ENCODE measurements at regions not wholly inside any gene's neighbourhood (a gene's known extent, or its start where the extent isn't known, plus 50 kb on each side); places are given as distances from the start of the nearest gene placed in this dataset.

DNA sequence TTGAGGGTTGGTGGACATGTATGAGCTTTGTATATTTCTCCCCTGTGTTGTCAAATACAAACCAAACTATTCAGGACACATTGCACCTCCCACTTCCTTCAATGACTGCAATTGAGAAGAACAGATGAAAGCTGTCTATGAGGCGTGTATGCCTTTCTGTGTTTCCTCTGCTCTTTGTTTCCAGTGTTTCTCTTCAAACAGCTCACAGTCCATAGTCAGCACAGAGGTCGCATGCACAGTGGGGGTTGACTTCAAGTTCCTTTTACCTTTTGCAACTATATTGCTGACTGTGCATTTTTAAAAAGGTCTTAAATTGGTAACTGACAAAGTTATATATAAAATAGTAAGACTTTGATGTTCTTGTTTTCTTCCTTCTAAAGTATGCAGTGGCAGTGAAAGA, 957.8 kb downstream of the C4orf33 start:
- no peaks in the 10 kb centered on the region for H3K4me1 ChIP-seq
- H3K36me3 ChIP-seq, result no peaks in the 10 kb centered on the region
- no peaks in the 10 kb centered on the region for H3K9me3 ChIP-seq
- no peak overlapping the region for H3K4me3 ChIP-seq
- TF ChIP-seq, protein P1, sequence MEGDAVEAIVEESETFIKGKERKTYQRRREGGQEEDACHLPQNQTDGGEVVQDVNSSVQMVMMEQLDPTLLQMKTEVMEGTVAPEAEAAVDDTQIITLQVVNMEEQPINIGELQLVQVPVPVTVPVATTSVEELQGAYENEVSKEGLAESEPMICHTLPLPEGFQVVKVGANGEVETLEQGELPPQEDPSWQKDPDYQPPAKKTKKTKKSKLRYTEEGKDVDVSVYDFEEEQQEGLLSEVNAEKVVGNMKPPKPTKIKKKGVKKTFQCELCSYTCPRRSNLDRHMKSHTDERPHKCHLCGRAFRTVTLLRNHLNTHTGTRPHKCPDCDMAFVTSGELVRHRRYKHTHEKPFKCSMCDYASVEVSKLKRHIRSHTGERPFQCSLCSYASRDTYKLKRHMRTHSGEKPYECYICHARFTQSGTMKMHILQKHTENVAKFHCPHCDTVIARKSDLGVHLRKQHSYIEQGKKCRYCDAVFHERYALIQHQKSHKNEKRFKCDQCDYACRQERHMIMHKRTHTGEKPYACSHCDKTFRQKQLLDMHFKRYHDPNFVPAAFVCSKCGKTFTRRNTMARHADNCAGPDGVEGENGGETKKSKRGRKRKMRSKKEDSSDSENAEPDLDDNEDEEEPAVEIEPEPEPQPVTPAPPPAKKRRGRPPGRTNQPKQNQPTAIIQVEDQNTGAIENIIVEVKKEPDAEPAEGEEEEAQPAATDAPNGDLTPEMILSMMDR (IDR thresholded peaks at IDR 0.05), result no peak
- no peak for ATAC-seq
- no peak for DNase-seq
- H3K27me3 ChIP-seq (ENCODE audit: low read depth), result no peaks in the 10 kb centered on the region
- intact Hi-C loops (cut with DNase I), result no loop called here
- H3K27ac ChIP-seq, result no peak overlapping the region

DNA sequence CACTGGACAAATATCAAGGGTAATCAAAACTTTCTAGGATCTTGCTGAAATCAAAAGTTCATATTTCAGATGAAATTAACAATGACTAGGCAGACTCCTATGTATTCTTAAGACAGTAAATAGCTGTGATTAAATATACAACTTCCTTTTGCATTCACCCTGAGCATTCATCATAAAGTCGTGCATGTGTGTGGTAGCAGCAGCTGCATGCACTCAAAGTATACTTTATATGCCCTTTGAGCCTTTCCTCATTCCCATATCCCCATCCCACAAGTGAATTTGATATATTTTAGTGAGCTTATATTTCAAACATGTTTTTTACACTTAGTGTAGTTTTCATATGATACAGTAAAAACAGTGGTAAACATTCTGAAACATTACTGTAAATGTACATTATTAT, 959.0 kb downstream of the C4orf33 start:
- Histone ChIP-seq H3K27ac (no peak overlapping the region), H3K4me1 (no peaks in the 10 kb centered on the region), H3K27me3 (ENCODE audit: low read depth) (no peaks in the 10 kb centered on the region), H3K4me3 (no peak overlapping the region), H3K36me3 (no peaks in the 10 kb centered on the region), H3K9me3 (no peaks in the 10 kb centered on the region)
- TF ChIP-seq, protein P1 (IDR thresholded peaks at IDR 0.05), result no peak
- ATAC-seq (no peak), DNase-seq (no peak)
- intact Hi-C loops (cut with DNase I), result no loop called here

DNA sequence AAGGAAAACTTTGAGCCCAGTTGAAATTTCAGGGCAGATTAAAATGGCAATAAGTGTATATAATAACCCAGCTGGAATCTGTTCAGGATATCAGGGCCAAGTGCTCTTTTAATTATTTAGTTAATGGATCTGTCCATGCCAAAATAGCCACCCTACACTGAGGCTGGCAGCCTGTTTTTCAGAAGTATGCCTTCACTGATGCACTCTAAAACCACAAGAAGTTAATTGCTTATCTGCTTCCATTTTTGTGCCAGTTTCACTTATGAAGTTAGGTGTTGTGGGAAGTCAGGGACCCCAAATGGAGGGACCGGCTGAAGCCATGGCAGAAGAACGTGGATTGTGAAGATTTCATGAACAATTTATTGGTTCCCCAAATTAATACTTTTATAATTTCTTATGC, 960.3 kb downstream of the C4orf33 start:
- no peak for DNase-seq
- intact Hi-C loops (cut with DNase I), result no loop called here

DNA sequence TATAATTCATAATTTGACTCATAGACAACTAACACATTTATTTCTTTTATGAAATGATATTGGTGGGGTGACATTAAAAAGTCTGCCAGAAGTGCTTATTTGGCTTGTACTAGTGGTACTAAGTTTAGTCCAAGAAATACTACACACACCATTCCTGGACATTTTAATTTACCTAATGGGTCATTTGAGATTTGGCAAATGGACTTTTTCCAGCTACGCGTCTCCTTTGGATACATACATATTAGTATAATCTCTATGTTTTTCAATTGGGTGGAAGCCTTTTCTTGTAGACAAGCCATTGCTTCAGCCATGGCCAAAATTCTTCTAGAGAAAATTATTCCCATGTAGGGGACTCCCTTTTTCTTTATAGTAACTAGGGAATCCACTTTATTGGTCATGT, 968.5 kb downstream of the C4orf33 start:
- H3K36me3 ChIP-seq, result no peaks in the 10 kb centered on the region
- H3K9me3 ChIP-seq, result no peaks in the 10 kb centered on the region
- no peak for ATAC-seq
- no peak overlapping the region for H3K27ac ChIP-seq
- TF ChIP-seq, protein P1 (IDR thresholded peaks at IDR 0.05), result no peak
- no peaks in the 10 kb centered on the region for H3K27me3 ChIP-seq (ENCODE audit: low read depth)
- no peaks in the 10 kb centered on the region for H3K4me1 ChIP-seq
- H3K4me3 ChIP-seq, result no peak overlapping the region
- DNase-seq, result no peak
- intact Hi-C loops (cut with DNase I), result no loop called here

More for the DNA sequence above, 960.3 kb downstream of the C4orf33 start:
- H3K27me3 ChIP-seq (ENCODE audit: low read depth), result no peaks in the 10 kb centered on the region
- H3K9me3 ChIP-seq, result no peaks in the 10 kb centered on the region
- H3K4me3 ChIP-seq, result no peak overlapping the region
- TF ChIP-seq, protein P1 (IDR thresholded peaks at IDR 0.05), result no peak
- no peaks in the 10 kb centered on the region for H3K36me3 ChIP-seq
- H3K27ac ChIP-seq, result no peak overlapping the region
- ATAC-seq, result no peak
- H3K4me1 ChIP-seq, result no peaks in the 10 kb centered on the region

DNA sequence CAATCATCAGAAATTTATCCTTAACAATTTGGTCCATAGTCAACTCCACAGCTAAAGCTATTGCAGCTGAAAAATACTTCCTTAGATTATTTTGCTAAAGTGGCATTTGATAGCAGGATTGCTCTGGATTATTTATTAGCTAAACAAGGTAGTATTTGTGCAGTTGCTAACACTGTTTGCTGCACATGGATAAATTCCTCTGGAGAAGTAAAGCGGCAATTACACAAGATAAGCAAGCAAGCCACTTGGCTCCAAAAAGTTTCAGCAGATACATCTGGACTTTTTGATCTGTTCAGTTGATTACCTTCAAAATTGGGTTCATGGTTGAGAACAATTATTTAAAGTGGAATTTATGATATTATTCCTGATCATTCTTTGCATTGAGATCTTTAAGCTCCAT, 971.5 kb downstream of the C4orf33 start:
- intact Hi-C loops (cut with DNase I), result no loop called here
- no peaks in the 10 kb centered on the region for H3K36me3 ChIP-seq
- ATAC-seq (no peak), DNase-seq (no peak)
- no peak overlapping the region for H3K4me3 ChIP-seq
- TF ChIP-seq, protein P1 (IDR thresholded peaks at IDR 0.05), result no peak
- H3K4me1 ChIP-seq, result no peaks in the 10 kb centered on the region
- no peaks in the 10 kb centered on the region for H3K9me3 ChIP-seq
- no peak overlapping the region for H3K27ac ChIP-seq
- no peaks in the 10 kb centered on the region for H3K27me3 ChIP-seq (ENCODE audit: low read depth)

DNA sequence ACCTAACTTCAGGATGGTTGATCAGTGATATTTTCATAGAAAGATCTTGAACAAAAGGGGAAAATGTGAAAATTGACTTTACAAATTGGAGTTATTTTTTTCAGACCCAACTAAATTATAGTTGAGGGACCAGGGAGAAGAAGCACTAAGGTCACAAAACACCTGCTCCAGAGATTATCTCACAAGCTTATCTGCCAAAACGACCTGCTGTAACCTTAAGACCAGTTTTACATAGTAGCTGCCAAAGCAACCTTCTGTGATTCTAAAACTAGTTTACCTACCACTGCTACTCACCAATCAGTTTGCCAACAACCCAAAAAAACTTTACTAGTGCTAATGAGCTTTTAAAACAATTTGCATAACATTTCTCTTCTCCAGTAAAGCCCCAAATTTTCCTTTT, 972.1 kb downstream of the C4orf33 start:
- DNase-seq (no peak), ATAC-seq (no peak)
- H3K4me1 ChIP-seq, result no peaks in the 10 kb centered on the region
- no peak overlapping the region for H3K27ac ChIP-seq
- H3K4me3 ChIP-seq, result no peak overlapping the region
- no peaks in the 10 kb centered on the region for H3K9me3 ChIP-seq
- TF ChIP-seq, protein P1 (IDR thresholded peaks at IDR 0.05), result no peak
- H3K36me3 ChIP-seq, result no peaks in the 10 kb centered on the region
- no peaks in the 10 kb centered on the region for H3K27me3 ChIP-seq (ENCODE audit: low read depth)
- intact Hi-C loops (cut with DNase I), result no loop called here

Measured in lower lobe of right lung (tissue), 2 donors.